ENCODE measurements at regions not wholly inside any gene's neighbourhood (a gene's known extent, or its start where the extent isn't known, plus 50 kb on each side); places are given as distances from the start of the nearest gene placed in this dataset.

GRCh38 chr7:96952974-96953391, 52.4 kb upstream of the DLX6 start:
- no peak overlapping the region for H2BK15ac ChIP-seq (ENCODE audit: low read depth, low read length)
- H2BK12ac ChIP-seq (ENCODE audit: insufficient read length, low read depth, low read length), result no peak overlapping the region
- H3K14ac ChIP-seq (ENCODE audit: insufficient read depth, low read length), result no peak overlapping the region
- Mint-ChIP-seq H3K36me3 (ENCODE audit: insufficient read depth in 1 of 3, low read depth in 3 of 3) (no peaks in the 10 kb centered on the region), H3K9me3 (no peaks in the 10 kb centered on the region), H3K4me1 (no peaks in the 10 kb centered on the region), H3K4me3 (no peak overlapping the region), H3K27ac (no peak overlapping the region), H3K27me3 (ENCODE audit: low read depth) (peaks cover 16% of the 10 kb centered on the region)
- no peak for DNase-seq
- H3K9me3 ChIP-seq (ENCODE audit: control insufficient read depth, low read depth, low read length), result no peaks in the 10 kb centered on the region
- no peaks in the 10 kb centered on the region for H4K20me1 ChIP-seq (ENCODE audit: control insufficient read depth, insufficient read depth, insufficient read length)
- H3K18ac ChIP-seq (ENCODE audit: insufficient read length, low read depth, low read length), result no peak overlapping the region
- H3K79me1 ChIP-seq (ENCODE audit: insufficient read depth, low read depth, low read length, poor library complexity, severe bottlenecking), result no peaks in the 10 kb centered on the region
- no peak overlapping the region for H3K4me2 ChIP-seq (ENCODE audit: insufficient read depth, insufficient read length, low read length)
- H3K27ac ChIP-seq (ENCODE audit: insufficient read length, low read depth, low read length), result no peak overlapping the region
- H3T11ph ChIP-seq (ENCODE audit: low read length), result no peak overlapping the region
- no peak overlapping the region for H3K23ac ChIP-seq (ENCODE audit: insufficient read length, low read depth, low read length)
- H4K91ac ChIP-seq (ENCODE audit: insufficient read length, low read depth, low read length), result no peak overlapping the region
- no peaks in the 10 kb centered on the region for H3K23me2 ChIP-seq (ENCODE audit: insufficient read length, low read depth, low read length, poor library complexity, severe bottlenecking)
- H4K5ac ChIP-seq (ENCODE audit: insufficient read length, low read depth, low read length), result no peak overlapping the region
- no peak overlapping the region for H3K9ac ChIP-seq (ENCODE audit: extremely low read depth, insufficient read length, low read length)
- H2BK5ac ChIP-seq (ENCODE audit: insufficient read length, low read length), result no peak overlapping the region
- WGBS (ENCODE audit: extremely low coverage, insufficient read length, low lambda C conversion rate), result no CpG with 5 or more reads among the region's 3 CpGs
- no peak overlapping the region for H2BK20ac ChIP-seq (ENCODE audit: low read depth, low read length, poor library complexity, severe bottlenecking)
- H4K8ac ChIP-seq (replicated peaks; ENCODE audit: insufficient read length, low read depth, low read length), result no peak overlapping the region
- H2AFZ ChIP-seq (ENCODE audit: low read length), result no peak overlapping the region
- H3K79me2 ChIP-seq (ENCODE audit: insufficient read depth, low read length), result no peaks in the 10 kb centered on the region
- no peak overlapping the region for H2BK120ac ChIP-seq (ENCODE audit: low read depth, low read length, poor library complexity, severe bottlenecking)
- H3K4ac ChIP-seq (ENCODE audit: low read depth, low read length), result no peak overlapping the region
- no peaks in the 10 kb centered on the region for H3K4me1 ChIP-seq (ENCODE audit: insufficient read depth, low read length)
- no peak overlapping the region for H3K56ac ChIP-seq (ENCODE audit: insufficient read length, low read depth, low read length)
- no peak overlapping the region for H2AK5ac ChIP-seq (ENCODE audit: insufficient read length, low read length)
- H3K27me3 ChIP-seq (ENCODE audit: insufficient read depth, low read length), result no peaks in the 10 kb centered on the region
- no peak for TF ChIP-seq CTCF (conservative IDR thresholded peaks at IDR 0.05)
